ENCODE measurements at regions not wholly inside any gene's neighbourhood (a gene's known extent, or its start where the extent isn't known, plus 50 kb on each side); places are given as distances from the start of the nearest gene placed in this dataset.

DNA sequence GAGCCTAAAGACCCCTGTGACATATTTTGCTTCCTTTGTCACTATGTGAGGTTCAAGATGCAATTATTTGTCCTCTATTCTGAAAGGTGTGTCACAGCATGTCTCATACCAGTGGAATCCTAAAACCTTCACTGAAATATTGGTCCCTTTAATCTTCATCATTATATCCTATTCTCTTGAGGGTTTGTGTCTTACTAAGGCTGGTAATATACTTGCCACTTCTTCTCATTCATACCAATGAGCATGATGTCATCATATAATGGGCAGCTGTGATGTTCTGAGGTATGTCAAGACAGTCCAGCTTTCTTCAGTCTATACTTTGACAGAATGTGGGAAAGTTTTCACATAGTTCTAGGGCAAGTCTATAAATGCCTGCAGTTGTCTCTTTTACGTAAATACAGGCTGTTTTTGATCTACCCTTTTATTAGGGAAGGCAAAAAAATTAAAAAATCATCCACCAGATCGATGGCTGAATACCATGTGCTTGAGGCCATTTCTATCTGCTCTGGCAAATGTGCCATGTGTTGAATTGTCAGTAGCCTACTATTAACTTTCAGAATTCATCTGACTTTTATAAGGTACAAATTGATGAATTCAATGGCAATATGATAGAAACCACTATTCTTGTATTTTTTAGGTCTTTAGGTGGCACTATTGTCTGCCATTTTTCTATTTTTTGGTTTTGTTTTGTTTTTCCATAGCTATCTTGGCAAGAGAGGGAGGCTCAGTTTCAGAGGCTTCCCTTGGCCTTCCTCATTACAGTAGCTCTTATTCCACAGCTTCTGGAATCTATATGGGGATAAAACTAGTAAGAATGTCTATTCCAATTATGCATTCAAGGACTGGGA, 209.0 kb downstream of the PPARGC1A start:
- in situ Hi-C loops (cut with HindIII; ENCODE audit: low sequenced_read_pairs) = no loop called here
- no peak overlapping the region for H3K4me3 ChIP-seq (ENCODE audit: low read depth, low read length)
- TF ChIP-seq, protein P1, sequence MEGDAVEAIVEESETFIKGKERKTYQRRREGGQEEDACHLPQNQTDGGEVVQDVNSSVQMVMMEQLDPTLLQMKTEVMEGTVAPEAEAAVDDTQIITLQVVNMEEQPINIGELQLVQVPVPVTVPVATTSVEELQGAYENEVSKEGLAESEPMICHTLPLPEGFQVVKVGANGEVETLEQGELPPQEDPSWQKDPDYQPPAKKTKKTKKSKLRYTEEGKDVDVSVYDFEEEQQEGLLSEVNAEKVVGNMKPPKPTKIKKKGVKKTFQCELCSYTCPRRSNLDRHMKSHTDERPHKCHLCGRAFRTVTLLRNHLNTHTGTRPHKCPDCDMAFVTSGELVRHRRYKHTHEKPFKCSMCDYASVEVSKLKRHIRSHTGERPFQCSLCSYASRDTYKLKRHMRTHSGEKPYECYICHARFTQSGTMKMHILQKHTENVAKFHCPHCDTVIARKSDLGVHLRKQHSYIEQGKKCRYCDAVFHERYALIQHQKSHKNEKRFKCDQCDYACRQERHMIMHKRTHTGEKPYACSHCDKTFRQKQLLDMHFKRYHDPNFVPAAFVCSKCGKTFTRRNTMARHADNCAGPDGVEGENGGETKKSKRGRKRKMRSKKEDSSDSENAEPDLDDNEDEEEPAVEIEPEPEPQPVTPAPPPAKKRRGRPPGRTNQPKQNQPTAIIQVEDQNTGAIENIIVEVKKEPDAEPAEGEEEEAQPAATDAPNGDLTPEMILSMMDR (IDR thresholded peaks at IDR 0.05; ENCODE audit: low read depth, low read length, missing control alignments) = peak; percentile 5
- DNase-seq (ENCODE audit: low read depth) = no peak

DNA sequence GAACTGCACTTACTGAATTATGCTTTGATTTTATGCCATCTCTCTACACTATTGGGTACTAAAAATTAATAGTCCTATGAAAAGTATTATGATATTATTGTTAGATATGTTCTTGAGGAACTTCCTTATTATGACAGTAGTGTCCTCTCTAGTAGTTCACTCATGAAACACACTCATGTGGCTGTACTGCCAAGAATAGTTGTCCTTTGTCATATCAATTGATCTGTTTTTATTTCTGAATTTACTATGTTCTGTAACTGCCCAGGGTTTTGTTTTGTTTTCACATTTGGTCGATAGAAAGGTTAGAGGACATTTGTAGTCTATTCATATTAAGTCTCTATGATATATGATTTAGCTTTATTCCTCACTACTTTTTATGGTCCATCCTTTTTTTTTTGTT, 215.2 kb downstream of the PPARGC1A start:
- TF ChIP-seq, protein P1 (IDR thresholded peaks at IDR 0.05; ENCODE audit: low read depth, low read length, missing control alignments) = no peak
- H3K4me3 ChIP-seq (ENCODE audit: low read depth, low read length) = no peak overlapping the region
- no peak for DNase-seq (ENCODE audit: low read depth)
- in situ Hi-C loops (cut with HindIII; ENCODE audit: low sequenced_read_pairs) = no loop called here

DNA sequence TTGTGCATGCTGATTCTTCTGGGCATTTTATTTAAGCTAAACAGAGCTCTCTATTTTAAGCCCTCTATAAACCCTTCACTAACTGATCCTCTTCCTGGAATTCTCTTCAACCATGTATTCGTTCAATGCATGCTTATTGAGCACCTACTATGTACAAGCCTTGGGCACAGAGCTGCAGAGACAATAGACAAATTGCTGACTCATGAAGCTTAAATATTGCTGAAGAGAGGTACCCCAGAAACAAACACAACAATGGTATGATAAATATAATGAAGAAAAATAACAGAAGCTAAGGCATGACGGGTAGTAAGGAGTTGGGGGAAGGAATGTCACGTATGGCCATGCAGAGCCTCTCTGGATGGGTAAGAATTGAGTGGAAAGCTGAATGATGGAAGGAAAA, 222.2 kb downstream of the PPARGC1A start:
- TF ChIP-seq, protein P1 (IDR thresholded peaks at IDR 0.05; ENCODE audit: low read depth, low read length, missing control alignments) = no peak
- no peak for DNase-seq (ENCODE audit: low read depth)
- no peak overlapping the region for H3K4me3 ChIP-seq (ENCODE audit: low read depth, low read length)
- in situ Hi-C loops (cut with HindIII; ENCODE audit: low sequenced_read_pairs) = no loop called here

DNA sequence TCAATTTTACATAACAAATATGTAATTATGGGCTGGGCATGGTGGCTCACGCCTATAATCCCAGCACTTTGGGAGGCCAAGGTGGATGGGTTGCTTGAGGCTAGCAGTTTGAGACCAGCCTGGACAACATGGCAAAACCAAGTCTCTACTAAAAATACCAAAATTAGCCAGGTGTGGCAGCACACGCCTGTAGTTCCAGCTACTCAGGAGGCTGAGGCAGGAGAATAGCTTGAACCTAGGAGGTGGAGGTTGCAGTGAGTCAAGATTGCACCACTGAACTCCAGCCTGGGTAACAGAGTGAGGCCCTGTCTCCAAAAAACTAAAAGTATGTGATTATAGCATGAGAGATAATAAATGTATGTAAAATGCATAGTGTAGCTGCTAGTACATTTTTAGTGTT, 229.0 kb downstream of the PPARGC1A start:
- TF ChIP-seq, protein P1 (IDR thresholded peaks at IDR 0.05; ENCODE audit: low read depth, low read length, missing control alignments) = no peak
- DNase-seq (ENCODE audit: low read depth) = no peak
- no peak overlapping the region for H3K4me3 ChIP-seq (ENCODE audit: low read depth, low read length)
- in situ Hi-C loops (cut with HindIII; ENCODE audit: low sequenced_read_pairs) = no loop called here

DNA sequence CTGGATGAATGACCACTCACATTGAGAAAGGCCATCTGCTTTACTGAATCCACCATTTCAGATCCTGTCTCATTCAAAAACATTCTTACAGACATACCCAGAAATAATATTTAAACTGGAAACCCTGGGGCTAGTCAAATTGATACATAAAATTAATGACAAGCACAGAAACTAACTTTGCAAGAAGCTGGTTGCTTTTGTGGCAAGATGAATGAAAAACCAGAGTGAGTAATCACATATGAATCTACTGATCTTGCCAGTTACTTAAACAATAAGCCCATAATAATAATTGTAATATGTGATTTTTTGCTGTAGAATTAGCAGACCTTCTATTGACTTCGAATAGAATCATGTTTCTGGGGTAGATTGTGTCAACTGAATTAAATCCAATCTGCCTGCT, 235.1 kb downstream of the PPARGC1A start:
- peak; percentile 56 for DNase-seq (ENCODE audit: low read depth)
- TF ChIP-seq, protein P1 (IDR thresholded peaks at IDR 0.05; ENCODE audit: low read depth, low read length, missing control alignments) = no peak
- H3K4me3 ChIP-seq (ENCODE audit: low read depth, low read length) = no peak overlapping the region
- in situ Hi-C loops (cut with HindIII; ENCODE audit: low sequenced_read_pairs) = no loop called here

DNA sequence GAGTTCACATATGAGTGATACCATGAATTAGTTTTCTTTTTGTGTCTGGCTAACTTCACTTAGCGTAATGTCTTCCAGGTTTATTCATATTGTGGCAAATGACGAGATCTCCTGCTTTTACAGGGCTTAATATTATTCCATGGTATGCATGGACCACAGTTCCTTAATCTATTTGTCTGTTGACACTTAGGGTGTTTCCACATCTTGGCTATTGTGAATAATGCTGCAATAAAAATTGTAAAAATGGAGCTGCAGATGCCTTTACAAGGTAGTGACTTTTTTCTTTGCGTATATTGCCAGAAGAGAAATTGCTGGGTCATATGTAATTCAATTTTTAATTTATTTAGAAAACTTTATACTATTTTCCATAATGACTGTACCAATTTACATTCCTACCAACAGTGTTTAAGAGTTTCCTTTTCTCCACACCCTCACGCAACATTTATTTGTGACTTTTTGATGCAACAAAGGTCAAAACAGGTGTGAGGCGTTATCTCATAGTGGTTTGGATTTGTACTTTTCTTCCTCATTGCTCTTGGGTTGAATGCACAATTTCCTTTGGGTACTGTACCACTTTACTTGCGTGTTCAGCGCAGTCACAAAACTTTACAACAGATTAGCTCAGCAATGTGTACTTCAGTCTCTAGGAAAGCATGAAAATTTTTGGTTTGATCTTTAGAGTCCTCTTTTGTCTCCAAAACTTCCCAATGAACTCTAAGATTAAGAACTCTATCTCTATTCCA, 240.8 kb downstream of the PPARGC1A start:
- no peak overlapping the region for H3K4me3 ChIP-seq (ENCODE audit: low read depth, low read length)
- in situ Hi-C loops (cut with HindIII; ENCODE audit: low sequenced_read_pairs) = no loop called here
- no peak for DNase-seq (ENCODE audit: low read depth)
- TF ChIP-seq, protein P1 (IDR thresholded peaks at IDR 0.05; ENCODE audit: low read depth, low read length, missing control alignments) = no peak

Measured in astrocyte of the cerebellum (primary cell).